ENCODE measurements at regions not wholly inside any gene's neighbourhood (a gene's known extent, or its start where the extent isn't known, plus 50 kb on each side); places are given as distances from the start of the nearest gene placed in this dataset.

DNA sequence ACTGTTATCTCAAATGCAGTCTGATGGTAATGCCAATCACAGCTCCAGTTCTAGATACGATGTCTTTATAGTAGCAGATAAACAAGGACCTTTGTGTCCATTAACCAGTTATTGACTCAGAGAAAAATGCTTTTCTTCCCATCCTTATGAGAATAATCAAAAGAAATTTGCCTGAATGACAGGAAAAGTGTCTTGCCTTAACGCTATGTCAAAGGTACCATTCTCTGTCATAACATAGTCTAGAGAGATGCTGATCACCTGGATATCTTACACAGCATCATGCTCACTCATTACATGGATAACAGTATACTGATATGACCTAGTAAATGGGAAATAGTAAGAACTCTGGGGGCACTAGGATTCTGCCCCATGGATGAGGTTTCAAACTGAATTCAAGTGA, 151.7 kb upstream of the NEGR1 start:
- no peak for TF ChIP-seq CTCF (conservative IDR thresholded peaks at IDR 0.05)
- no peak for TF ChIP-seq EZH2 (IDR thresholded peaks at IDR 0.05; ENCODE audit: low read depth)

Data from PC-9 (cell line).